Fibroblast of skin of back (primary cell): ENCODE measurements at regions not wholly inside any gene's neighbourhood (a gene's known extent, or its start where the extent isn't known, plus 50 kb on each side); places are given as distances from the start of the nearest gene placed in this dataset.

Experiments used
- DNase-seq: peaks from one replicate; pipeline ENCODE4 v3.0.0-alpha.2; 2013

DNA sequence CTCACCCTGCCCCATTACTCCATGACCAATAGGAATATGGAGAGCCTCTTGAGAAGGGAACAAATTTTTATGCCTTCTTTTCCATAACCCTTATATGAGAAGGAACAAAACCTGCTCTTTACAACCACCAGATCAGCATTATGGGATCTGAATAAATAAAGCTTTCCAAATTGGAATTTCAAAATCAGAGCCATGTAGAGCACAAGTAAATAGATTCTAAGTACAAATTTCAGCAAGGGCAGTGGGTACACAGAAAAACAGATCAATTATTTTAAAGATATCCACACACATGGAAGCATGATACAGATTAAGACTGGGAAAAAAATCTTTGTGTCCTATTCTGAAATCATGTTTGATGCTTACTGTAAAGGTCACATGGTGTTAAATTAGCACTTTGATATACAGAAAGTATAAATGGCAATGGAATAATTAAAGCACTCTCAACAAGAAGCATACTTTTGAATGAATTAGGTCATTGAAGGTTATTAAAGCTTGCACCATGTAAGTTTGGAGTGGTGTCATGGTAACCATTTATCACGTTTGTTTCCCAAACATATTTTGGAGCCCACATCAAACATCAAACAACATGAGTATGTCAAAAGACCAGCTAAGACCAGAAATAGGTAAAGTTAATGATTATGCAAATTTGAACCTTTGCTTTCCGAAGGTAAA, 75.9 kb upstream of the AVPR1A start:
- DNase-seq = no peak

DNA sequence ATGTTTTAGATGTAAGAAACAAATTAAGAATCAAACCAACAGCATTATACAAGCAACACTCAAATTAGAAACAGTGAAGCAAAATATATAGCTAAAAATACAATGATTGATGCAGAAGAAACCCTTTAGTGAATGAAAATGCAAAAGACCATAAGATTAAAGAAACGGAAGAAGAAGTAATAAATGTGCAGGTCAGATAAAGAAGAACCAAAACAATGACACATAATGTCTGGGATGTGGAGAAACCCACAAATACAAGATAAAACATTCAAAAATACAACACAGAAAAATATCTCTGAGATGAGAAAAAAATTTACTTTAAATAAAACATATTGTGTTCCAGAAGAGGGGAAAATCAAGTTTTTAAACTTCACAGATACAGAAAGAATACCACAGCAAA, 73.4 kb upstream of the AVPR1A start:
- DNase-seq = no peak

- no peak for DNase-seq
Observed at GRCh38 chr12:63223128-63223527, 72.1 kb upstream of the AVPR1A start.

DNA sequence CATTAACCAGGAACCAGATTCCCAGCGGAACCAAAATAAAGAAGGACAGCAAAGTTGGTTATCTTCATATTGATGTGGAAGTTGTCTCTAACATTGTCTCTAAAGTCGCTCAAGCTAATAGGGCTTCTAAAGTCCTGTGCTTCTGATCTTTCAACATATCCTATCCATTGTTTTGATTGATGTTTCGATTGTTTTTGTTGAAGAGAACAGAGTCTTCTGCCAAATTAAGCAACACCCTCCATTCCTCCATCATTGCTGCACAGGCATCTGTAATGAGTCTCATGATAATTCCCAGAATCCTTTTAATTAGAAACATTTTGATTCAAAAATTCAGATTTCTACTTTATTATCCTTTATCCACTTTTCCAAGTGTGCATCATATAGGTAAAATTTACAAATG, 71.6 kb upstream of the AVPR1A start:
- DNase-seq = no peak

DNA sequence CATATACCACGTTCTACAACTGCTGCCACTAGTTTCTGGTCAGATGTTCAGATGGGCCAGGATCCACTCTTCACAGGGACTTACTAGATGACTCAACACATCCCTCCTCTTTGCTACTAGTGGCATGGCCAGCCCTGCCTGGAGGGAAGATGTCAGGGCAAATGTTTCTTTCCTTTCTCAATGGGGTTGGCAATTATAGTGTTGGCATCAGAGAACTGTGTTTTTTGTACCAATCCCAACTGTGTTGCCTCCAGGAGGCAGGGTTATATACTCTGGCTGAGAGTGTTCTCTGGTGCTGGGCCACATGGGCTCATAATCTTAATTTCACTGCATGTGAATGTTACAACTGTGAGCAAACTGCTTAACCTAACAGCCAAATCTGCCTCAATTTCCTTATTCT, 69.9 kb upstream of the AVPR1A start:
- no peak for DNase-seq

DNA sequence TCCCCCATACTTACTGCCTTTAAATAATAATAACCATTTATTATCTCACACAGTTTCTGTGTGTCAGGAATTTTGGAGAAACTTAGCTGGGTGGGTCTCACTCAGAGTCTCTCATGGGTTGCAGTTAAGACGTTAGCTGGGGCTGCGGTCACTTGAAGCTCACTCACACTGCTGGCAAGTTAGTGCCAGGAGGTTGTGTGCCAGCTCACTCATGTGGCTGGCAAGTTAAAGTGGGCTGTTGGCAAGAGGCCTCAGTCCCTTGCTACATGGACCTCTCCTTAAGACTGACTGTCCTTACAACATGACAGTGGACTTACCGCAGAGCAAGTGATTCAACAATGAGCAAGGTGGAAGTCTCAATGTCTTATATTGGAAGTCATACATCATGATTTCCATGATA, 61.3 kb upstream of the AVPR1A start:
- DNase-seq = no peak

- DNase-seq = peak; percentile 5
Observed at GRCh38 chr12:63208956-63209355, 58.0 kb upstream of the AVPR1A start.

DNA sequence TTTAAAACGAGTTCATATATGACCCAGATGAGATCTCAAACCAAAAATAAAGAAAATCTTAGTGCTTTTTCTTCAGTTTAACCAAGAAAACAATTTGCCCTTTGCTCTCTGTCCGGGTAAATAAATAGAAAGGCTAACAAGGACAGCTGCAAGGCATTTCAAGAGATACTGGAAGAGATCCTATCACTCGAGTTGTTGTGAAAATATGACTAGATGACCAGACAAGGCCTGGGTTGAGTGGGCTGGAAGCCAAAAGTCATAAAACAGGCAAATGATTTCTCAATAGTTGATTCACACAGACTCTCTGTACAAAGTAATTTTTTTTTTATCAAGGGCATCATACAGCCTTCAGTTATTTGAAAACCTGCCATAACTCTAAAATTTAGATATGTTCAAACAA, 55.9 kb upstream of the AVPR1A start:
- DNase-seq = no peak

DNA sequence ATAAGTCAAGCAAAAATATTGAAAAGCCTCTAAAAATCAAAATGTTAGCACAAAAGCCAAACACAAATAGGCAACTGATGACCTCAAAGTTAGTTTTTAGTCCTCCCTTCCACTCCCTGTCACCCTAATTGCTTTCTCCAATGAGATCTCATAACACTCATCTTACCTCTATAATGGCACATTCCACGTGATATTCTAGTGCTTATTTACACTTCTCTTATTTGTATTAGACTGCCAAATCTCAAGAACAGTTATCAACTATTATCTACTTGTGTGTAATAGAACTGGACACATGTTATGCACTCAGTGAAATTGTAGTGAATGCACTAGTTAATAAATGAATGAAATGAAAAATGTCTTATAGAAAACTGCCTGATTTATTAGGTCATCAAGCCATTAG, 55.5 kb upstream of the AVPR1A start:
- no peak for DNase-seq
